Testis (tissue), 2 donors: ENCODE measurements at regions not wholly inside any gene's neighbourhood (a gene's known extent, or its start where the extent isn't known, plus 50 kb on each side); places are given as distances from the start of the nearest gene placed in this dataset.

Experiments used
- DNase-seq: peaks from one replicate; pipeline ENCODE4 v3.0.0-alpha.2; 2019
- H3K27ac ChIP-seq, 2 donors: fragments of 200-600 bp; sonication (generic); one replicate each; pipeline ENCODE4 v1.5.1; 2019
- H3K27me3 ChIP-seq: fragments of 200-600 bp; sonication (generic); one replicate; pipeline ENCODE4 v1.5.1; 2019
- H3K36me3 ChIP-seq: fragments of 200-600 bp; sonication (generic); one replicate; pipeline ENCODE4 v1.5.1; 2017; ENCODE audit warnings: low read depth; ENCODE audit errors: missing control alignments
- H3K4me1 ChIP-seq: fragments of 200-600 bp; sonication (generic); one replicate; pipeline ENCODE4 v1.5.1; 2019
- H3K4me3 ChIP-seq, 2 donors: fragments of 200-600 bp; sonication (generic); one replicate each; pipeline ENCODE4 v1.5.1; 2017 to 2019
- H3K9me3 ChIP-seq: fragments of 200-600 bp; sonication (generic); one replicate; pipeline ENCODE4 v1.5.1; 2017
- CTCF ChIP-seq, 3 experiments: fragments of 450-650 bp in 2 of 3; fragments of 200-600 bp in 1 of 3; sonication (generic) in 1 of 3; IDR thresholded peaks; one replicate each; pipeline ENCODE4 v1.5.1; 2016 to 2019; ENCODE audit warnings: antibody characterized with exemption in 3 of 3, mild to moderate bottlenecking in 2 of 3, moderate library complexity in 1 of 3
- POLR2A ChIP-seq: fragments of 450-650 bp; IDR thresholded peaks from one replicate; pipeline ENCODE4 v1.6.1; 2017; ENCODE audit warnings: antibody characterized with exemption, mild to moderate bottlenecking, moderate library complexity
- WGBS, 2 donors: methylation state at CpG; one replicate each; pipeline ENCODE4 v1.1.5; 2018; 5-methylcytosine and 5-hydroxymethylcytosine counted together
- intact Hi-C: fragments of 100-400 bp; cut with DNase I; formaldehyde crosslinking; loops from one replicate; pipeline ENCODE4 v1.15.1; 2023; ENCODE audit warnings: low total_unique reads

GRCh38 chr1:34470401-34470800 is 284.4 kb upstream of the GJB5 start:
- Histone ChIP-seq H3K27me3 (no peaks in the 10 kb centered on the region), H3K36me3 (no peaks in the 10 kb centered on the region), H3K4me3 (no peak overlapping the region), H3K9me3 (no peaks in the 10 kb centered on the region), H3K27ac (no peak overlapping the region), H3K4me1 (no peaks in the 10 kb centered on the region)
- DNase-seq, result no peak
- intact Hi-C loops, result no loop called here
- 35 to 37% methylated on average over 6 of the region's 6 CpGs for WGBS, 2 donors
- TF ChIP-seq POLR2A (no peak), CTCF (IDR thresholded peaks at IDR 0.05) (no peak)

GRCh38 chr1:34474566-34474965 is 280.3 kb upstream of the GJB5 start:
- H3K36me3 ChIP-seq, result no peaks in the 10 kb centered on the region
- no peaks in the 10 kb centered on the region for H3K27me3 ChIP-seq
- WGBS, 2 donors, result 88 to 89% methylated on average over 5 of the region's 5 CpGs
- intact Hi-C loops, result no loop called here
- no peak for DNase-seq
- no peak overlapping the region for H3K4me3 ChIP-seq
- H3K9me3 ChIP-seq, result no peaks in the 10 kb centered on the region
- H3K4me1 ChIP-seq, result no peaks in the 10 kb centered on the region
- TF ChIP-seq CTCF (IDR thresholded peaks at IDR 0.05) (no peak), POLR2A (no peak)
- no peak overlapping the region for H3K27ac ChIP-seq

GRCh38 chr1:34476371-34476770 is 278.5 kb upstream of the GJB5 start:
- intact Hi-C loops, result no loop called here
- Histone ChIP-seq H3K9me3 (no peaks in the 10 kb centered on the region), H3K27me3 (no peaks in the 10 kb centered on the region), H3K4me3 (no peak overlapping the region), H3K4me1 (no peaks in the 10 kb centered on the region), H3K36me3 (no peaks in the 10 kb centered on the region), H3K27ac (no peak overlapping the region)
- DNase-seq, result no peak
- 74 to 86% methylated on average over 3 of the region's 3 CpGs for WGBS, 2 donors
- TF ChIP-seq POLR2A, result no peak
- TF ChIP-seq CTCF (IDR thresholded peaks at IDR 0.05), result no peak

- no peak for DNase-seq
- H3K4me1 ChIP-seq, result no peaks in the 10 kb centered on the region
- TF ChIP-seq POLR2A (no peak), CTCF (IDR thresholded peaks at IDR 0.05) (no peak)
- 56 to 84% methylated on average over 2 of the region's 2 CpGs for WGBS, 2 donors
- H3K4me3 ChIP-seq, result no peak overlapping the region
- intact Hi-C loops, result no loop called here
- H3K27ac ChIP-seq, result no peak overlapping the region
- no peaks in the 10 kb centered on the region for H3K36me3 ChIP-seq
- no peaks in the 10 kb centered on the region for H3K27me3 ChIP-seq
- no peaks in the 10 kb centered on the region for H3K9me3 ChIP-seq
Observed at GRCh38 chr1:34477632-34478141, 277.2 kb upstream of the GJB5 start.

- H3K4me1 ChIP-seq, result no peaks in the 10 kb centered on the region
- no peaks in the 10 kb centered on the region for H3K27me3 ChIP-seq
- TF ChIP-seq POLR2A (no peak), CTCF (IDR thresholded peaks at IDR 0.05) (no peak)
- intact Hi-C loops, result no loop called here
- no peak overlapping the region for H3K27ac ChIP-seq
- WGBS, 2 donors, result 39 to 52% methylated on average over 3 of the region's 3 CpGs
- no peaks in the 10 kb centered on the region for H3K36me3 ChIP-seq
- no peaks in the 10 kb centered on the region for H3K9me3 ChIP-seq
- no peak for DNase-seq
- no peak overlapping the region for H3K4me3 ChIP-seq
Observed at GRCh38 chr1:34478515-34479076, 276.3 kb upstream of the GJB5 start.
